H1 (cell line): ENCODE measurements at regions not wholly inside any gene's neighbourhood (a gene's known extent, or its start where the extent isn't known, plus 50 kb on each side); places are given as distances from the start of the nearest gene placed in this dataset.

Experiments used
- EGR1 ChIP-seq: IDR thresholded peaks from 2 replicates; pipeline ENCODE4 v1.6.1; 2011; ENCODE audit warnings: low read depth, low read length, borderline replicate concordance
- POLR2A ChIP-seq, 2 experiments: IDR thresholded peaks; 1 replicate in 1 of 2; 2 replicates in 1 of 2; pipeline ENCODE4 v1.6.1; 2011; ENCODE audit warnings: low read depth in 2 of 2, low read length in 2 of 2, mild to moderate bottlenecking in 2 of 2; ENCODE audit errors: control extremely low read depth in 1 of 2
- RFX5 ChIP-seq: IDR thresholded peaks from 2 replicates; pipeline ENCODE4 v1.6.1; 2011; ENCODE audit warnings: low read depth, low read length, improper control_type of control experiment, borderline replicate concordance
- SIX5 ChIP-seq: IDR thresholded peaks from 2 replicates; pipeline ENCODE4 v1.6.1; 2011; ENCODE audit warnings: mild to moderate bottlenecking, low read depth, low read length
- SP4 ChIP-seq: IDR thresholded peaks from 2 replicates; pipeline ENCODE4 v1.6.1; 2012; ENCODE audit warnings: low read length, inconsistent platforms
- USF2 ChIP-seq: IDR thresholded peaks from 2 replicates; pipeline ENCODE4 v1.6.1; 2011; ENCODE audit warnings: low read length, improper control_type of control experiment

DNA sequence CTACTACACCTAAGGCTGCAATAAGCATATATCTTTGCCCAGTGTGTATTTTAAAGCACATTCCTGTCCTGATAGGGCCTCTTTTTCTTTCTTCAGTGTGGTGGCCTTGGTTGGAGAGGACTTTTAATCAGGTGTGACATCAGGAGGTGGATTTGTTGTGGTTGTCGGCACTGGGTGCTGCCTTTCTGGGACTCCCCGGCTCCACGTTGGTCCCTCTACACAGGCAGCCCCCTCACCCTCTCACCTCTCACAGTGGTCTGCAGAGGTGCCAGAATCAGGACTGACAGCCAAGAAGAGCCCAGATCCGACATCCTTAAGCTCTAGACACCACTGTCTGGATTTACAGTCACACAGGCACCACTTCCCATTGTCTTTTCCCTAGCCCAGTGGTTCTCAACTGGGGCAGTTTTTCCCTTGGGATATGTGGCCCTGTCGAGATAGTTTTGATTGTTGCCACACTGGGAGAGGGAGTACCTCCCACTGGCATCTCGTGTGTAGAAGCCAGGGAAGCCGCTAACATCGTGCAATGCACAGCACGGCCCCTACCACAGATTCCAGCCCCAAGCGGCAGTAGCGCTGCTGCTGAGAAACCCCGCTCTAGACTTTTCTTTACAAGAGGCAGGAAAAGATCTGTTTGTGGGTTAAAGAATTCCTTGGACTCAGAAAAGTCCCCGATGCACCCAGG is 314.1 kb downstream of the QKI start (continued):
- TF ChIP-seq SP4 (no peak), SIX5 (no peak), USF2 (no peak), POLR2A (IDR thresholded peaks at IDR 0.05; ENCODE audit: control extremely low read depth in 1 of 2, low read depth in 2 of 2, low read length in 2 of 2) (no peak), EGR1 (no peak), RFX5 (no peak)
